SK-MEL-5 (cell line): ENCODE measurements at regions not wholly inside any gene's neighbourhood (a gene's known extent, or its start where the extent isn't known, plus 50 kb on each side); places are given as distances from the start of the nearest gene placed in this dataset.

Experiments
- DNase-seq: peaks from one replicate; pipeline ENCODE4 v3.0.0-alpha.2; 2016; ENCODE audit warnings: low read depth, low spot score
- in situ Hi-C: cut with HindIII; loops from 2 replicates; pipeline ENCODE4 v1.10.0; 2016; ENCODE audit warnings: low sequenced_read_pairs, high pct_unique_total_duplicates, low pct_unique_long_range_greater_than_20kb

DNA sequence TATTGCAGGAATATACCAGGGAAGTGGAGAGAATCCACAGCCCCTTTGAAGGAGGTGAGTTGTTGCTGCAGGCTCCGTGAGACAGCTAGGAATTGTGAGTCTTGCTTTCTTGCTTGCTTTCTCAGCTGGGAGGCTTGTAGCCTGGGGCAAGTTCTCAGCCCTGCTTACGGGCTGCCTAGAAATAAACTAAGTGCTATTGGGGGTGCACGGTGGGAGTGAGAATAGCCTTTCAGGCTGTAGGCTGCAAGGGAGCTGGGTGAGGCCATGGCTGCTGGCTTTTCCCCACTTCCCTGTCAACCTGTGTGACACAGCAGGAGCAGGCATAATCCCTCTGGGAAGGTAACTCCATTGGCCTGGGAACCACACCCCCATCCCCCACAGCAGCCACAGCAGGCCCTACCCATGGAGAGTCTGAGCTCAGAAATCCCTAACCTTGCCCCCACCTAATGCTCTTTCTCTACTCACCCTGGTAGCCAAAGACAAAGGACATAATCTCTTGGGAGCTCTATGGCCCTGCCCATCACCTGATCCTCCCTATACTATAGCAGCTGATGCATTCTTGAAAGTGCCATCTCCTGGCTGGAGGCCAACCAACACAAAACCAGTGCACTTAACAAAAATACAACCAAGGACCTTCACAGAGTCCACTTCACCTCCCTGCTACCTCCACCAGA, 113.0 kb downstream of the MMRN1 start:
- no peak for DNase-seq
- in situ Hi-C loops: no loop called here

DNA sequence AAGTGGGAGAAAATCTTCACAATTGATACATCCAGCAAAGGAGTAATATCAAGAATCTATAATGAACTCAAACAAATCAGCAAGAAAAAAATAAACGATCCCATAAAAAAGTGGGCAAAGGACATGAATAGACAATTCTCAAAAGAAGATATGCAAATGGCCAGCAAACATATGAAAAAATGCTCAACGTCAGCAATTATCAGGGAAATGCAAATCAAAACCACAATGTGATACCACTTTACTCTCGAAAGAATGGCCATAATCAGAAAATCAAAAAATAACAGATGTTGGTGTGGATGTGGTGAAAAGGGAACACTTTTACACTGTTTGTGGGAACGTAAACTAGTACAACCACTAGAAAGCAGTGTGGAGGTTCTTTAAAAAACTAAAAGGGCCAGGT, 114.3 kb upstream of the CCSER1 start:
- DNase-seq: no peak
- in situ Hi-C loops: no loop called here

DNA sequence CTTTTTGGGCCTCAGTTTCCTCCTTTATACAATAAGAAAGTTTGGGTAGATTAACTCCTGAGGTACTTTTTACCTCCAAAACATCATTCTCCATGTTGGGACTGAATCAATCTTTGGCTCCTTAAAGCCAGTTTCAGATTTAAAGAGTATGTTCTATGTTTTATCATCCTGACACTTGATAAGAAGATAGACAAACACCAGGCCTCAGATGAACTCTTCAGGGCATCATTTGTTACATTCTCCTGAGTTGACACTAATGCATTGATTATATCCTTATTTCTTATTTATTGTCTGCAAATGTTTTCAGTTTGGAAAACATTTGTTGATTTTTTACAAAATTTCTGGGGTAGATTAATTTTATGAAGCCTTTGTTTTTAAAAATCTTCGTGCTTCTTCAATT, 102.7 kb upstream of the CCSER1 start:
- DNase-seq: no peak
- in situ Hi-C loops: no loop called here

DNA sequence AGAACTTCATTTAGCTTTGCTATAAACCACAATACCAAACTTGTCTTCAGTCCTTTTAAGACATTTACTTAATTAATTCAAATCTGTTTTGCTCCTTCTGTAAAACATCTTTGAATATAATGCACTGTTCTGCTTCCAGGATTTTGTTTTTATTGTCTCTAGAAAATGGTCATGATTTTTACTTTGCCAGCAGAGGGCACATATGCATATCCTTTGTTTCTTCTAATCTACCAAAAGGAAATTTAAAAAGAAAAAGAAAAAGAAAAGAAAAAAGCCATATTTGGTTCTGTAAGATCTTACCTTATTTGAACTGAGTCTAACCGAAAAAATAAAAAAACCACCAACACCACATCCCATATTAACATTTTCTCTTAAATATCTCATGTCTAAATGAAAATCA, 101.9 kb upstream of the CCSER1 start:
- in situ Hi-C loops: no loop called here
- peak; percentile 47 for DNase-seq

DNA sequence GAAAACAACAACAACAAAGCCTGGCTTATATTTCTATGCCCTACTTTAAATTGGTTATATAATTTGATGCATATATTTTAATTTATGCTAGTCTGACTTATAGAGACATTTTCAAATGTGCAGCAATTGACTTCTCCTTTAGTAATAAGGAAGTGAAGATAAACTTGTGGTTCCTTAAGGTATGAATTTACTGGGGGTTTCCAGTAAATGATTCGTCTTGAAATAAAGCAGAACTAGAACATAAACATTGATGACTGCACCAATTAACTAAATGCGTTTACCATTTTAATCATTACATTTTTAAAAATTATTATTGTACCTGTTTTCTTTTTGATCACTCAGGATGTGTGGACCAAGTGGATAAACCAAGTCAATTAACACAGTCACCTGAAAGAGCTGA, 99.6 kb upstream of the CCSER1 start:
- in situ Hi-C loops: no loop called here
- DNase-seq: no peak

DNA sequence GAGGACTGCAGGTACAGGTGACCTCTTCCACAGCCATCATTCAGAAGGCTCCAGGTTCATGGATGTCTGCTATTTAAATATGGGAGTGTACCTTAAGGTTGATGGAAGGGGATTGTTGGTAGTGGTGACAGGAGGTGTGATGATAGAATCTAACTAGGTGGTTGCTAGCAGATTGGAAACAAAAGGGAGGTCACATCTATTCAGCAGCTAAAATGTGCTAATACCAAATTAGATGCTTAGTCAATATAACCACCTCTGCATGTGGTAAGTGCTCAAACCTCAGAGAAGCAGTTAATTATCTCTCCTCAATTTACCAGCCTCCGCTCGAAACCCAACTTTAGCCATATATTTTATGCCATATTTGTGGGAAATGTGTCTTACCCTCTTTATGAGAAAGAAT, 98.7 kb upstream of the CCSER1 start:
- in situ Hi-C loops: no loop called here
- DNase-seq: no peak

DNA sequence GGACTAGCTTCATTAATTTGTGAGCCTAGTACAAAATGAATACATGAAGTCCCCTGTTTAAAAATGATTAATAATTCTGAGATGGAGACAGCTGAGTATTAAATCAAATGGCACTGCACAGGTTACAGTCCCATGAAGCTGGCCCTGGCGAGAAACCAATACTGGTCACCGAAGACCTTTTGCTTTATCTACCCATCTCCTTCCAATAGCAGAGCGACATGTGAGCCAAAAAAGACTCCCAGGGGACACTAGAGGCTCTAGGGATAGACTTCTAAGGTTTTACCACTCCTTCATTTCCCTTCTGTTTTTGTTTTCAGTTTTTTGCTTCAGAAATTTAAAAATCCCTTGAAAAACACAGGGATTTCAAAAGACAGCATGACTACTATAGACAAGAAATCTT, 97.0 kb upstream of the CCSER1 start:
- no peak for DNase-seq
- in situ Hi-C loops: no loop called here

DNA sequence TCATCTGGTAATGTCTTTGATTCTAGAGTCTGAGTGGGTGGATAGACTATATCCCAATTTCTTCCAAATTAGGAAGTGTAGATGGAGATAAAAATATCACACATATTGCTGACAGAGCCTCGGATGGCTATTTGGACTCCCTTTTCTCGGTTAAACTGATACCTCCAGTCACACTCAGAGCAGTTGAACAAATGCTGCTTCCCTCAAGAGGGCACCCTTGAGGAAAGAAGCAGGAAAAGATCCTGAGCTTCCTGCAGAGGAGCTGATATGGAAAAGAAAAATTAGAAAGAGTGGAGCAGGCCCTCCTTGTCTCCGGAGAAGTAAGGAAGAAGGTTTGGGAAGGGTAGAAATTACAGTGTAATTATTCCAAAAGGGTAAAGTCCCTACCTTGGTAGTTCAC, 96.2 kb upstream of the CCSER1 start:
- in situ Hi-C loops: no loop called here
- peak; percentile 66 for DNase-seq

DNA sequence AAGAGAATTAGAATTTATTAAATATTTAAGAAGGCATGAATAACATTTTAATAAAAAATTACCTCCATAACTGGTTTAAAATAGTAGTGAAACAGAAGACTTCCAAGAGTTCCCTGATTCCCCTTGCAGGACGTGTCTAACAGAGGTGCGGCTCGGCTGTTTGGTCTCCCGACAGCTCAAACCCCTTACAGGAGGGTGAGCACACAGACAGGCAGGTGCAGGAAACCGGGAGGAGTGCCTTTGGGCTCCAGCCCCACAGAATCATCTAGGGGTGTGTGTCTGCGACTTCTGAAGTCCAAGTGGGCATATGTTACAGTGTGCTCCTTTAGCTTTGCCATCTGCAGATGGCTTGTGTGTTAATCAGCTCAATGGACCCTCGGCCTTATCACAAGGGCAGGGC, 88.1 kb upstream of the CCSER1 start:
- in situ Hi-C loops: no loop called here

DNA sequence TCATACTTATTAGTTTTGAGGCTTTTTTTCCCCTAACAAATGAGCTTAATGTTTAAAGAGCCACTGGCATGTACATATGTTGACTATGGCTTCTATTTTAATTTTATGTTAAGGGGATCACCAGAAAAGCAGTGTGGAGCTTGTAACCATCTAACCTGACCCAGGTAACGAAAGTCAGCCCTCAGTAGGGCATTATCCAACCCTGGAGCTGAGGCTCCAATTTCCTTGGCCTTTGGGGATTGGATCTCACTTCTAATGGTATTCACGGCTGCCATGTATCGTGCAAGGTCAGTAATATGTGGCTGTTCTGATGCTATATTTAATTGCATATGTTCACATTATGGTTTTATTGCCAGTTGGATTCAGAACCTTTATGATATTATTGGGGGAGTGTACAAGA, 75.2 kb upstream of the CCSER1 start:
- DNase-seq: no peak
- in situ Hi-C loops: no loop called here

More for the DNA sequence above, 88.1 kb upstream of the CCSER1 start:
- no peak for DNase-seq

DNA sequence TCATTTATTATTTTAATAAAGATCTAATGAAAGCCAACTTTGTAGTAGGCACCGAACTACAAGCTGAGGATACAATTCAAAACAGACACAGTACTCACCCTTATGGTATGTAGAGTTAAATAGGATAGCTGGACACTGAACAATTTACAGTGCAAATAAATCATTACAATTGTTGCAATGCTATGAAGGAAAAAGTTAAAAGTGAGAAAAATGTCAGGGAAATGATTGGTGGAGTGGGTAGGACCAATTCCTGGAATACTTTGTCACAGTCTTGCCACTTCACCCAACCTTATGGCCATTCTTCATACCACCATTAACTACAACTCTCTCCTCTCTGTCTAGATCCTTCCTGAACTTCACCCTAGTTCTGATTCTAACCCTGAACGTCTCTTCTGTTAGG, 70.1 kb upstream of the CCSER1 start:
- in situ Hi-C loops: no loop called here
- DNase-seq: no peak

DNA sequence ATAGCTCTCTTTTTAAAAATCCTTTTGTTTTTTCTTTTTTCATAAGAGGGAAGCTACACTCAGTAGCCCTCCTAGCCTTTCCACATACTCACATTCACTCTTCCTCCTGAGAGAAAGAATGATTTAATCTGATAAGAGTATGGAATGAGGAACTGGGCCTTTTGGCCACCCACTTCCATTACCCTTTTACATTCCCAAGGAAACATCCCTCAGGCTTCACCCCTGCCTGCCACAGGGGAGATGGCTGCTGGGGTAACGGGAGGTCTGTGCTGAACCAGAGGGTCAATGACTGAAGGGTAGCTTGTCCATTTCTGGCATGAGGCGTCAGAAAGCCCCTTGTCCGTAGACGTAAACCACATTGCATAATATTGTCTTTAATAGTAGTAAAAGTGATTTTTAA, 67.2 kb upstream of the CCSER1 start:
- DNase-seq: no peak
- in situ Hi-C loops: no loop called here

DNA sequence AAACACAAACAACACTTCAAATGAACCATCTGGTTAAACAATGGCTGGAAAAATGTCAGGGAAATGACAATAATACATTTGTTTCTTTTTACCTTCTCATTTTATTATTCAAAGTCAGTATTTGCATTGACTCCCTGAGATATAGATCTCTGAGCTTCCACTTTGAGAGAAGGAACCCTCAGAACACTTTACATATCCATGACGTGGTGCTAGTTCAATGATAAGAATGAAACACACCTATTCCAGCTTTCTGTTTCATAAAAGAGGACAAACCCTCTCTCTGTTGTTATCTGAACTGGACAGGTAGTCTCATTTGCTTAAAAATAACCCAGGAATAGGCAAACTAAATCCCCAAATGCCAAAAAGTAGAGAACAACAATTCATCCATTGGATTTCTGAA, 65.3 kb upstream of the CCSER1 start:
- in situ Hi-C loops: no loop called here
- no peak for DNase-seq

DNA sequence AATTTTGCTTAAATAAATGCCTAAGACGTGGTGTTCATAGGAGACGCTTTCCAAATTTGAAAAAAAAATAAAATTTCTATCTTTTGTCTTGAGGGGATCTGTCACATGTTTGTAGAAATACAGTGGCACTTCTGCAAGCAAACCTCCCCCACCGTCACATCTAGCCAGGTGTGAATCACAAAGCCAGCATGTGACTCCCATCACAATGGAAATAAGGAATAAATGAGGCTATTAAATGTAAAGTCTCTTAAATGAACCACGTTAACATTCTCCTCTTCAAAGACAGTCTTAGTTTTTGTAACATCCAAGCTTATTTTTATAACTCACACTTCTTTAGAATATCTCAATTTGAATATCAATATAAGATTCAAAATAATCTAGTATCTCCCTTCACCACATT, 63.0 kb upstream of the CCSER1 start:
- DNase-seq: no peak
- in situ Hi-C loops: no loop called here

DNA sequence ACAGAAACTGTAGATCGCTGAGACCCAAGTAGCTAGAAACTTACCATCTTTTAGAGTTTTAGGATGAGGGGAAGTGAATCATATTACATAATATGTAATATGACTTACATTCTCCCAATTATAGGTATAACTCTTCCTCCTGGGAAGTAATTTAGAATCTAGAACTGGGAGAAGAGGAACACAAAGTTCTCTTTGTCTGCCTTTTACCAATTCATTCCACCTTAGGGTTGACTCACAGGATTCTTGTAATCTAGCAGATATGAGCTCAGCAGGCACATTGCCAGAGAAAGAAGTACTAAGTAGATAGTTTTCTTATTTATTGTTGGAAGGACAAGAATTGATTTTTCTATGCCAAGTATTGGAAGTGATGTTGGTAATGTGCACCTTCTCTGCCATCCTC, 58.0 kb upstream of the CCSER1 start:
- in situ Hi-C loops: no loop called here
- peak; percentile 13 for DNase-seq

DNA sequence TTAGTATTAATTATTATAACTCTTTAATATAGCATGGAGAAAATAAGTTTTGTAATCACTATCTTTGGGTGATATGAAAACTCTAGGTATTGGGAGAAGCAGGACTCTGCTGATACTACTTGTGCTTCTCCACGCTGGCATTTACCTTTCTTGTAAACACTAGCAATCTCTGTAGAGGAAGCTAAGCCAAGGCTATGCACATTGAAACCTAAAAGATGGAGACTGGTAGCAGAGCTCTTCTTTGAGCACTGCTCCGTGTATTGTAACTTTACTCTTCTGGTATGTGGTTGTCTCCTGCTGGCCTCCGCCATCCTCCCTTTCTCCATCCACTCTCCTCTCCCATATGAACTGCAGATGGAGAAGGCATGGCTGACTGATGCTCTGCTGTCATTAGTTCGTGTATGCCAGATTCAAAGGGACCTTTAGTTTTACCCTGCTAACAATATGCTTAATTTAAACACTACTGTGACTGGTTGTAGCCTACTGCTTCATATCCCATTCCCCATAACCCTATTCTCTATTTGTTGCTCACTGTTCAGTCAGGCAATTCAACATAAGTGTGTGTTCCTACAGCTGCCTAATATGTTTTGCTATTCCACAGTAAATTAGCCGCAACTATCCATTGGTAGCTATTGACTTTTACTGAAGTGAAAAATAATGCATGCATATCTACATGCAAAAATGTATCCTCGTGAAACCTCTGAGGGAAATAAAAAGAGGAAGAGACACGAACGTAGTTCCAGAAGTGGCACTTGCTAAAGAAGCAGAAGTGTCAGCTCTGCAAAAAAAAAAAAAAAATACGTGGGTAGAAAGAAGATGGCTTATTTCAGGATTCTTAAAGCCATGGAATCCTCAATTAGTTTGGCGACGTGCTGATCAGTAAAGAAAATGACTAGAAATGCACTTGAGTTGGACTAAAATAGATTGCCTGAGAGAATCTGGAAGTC, 55.6 kb upstream of the CCSER1 start:
- no peak for DNase-seq
- in situ Hi-C loops: no loop called here

DNA sequence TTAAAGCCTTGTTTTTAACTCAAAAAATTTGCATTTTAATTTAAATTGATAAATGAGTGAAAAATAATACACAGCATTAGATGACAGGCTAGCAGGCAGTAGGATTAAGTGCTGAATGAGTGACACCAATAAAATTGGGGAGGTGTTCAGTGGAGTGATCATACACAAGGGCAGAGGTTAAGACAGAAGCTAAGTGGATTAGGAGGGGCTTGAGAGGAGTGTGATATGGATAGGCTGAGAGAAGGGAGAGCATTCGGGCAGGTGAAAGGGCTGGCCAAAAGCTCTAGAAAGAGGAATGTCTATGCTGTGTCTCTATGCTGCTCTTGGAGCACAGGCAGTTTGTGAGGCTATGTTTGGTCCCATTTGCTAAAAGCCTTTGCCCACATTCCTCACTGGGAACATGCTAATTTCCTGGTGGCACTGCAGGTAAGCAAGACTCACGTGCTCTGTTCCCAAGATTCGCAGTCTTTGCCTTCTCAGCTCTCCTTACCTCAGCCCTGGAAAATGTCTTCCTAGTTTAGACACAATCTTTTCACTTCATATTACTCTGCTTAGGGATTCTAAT, 52.8 kb upstream of the CCSER1 start:
- in situ Hi-C loops: no loop called here
- no peak for DNase-seq
